ENCODE measurements at regions not wholly inside any gene's neighbourhood (a gene's known extent, or its start where the extent isn't known, plus 50 kb on each side); places are given as distances from the start of the nearest gene placed in this dataset.

DNA sequence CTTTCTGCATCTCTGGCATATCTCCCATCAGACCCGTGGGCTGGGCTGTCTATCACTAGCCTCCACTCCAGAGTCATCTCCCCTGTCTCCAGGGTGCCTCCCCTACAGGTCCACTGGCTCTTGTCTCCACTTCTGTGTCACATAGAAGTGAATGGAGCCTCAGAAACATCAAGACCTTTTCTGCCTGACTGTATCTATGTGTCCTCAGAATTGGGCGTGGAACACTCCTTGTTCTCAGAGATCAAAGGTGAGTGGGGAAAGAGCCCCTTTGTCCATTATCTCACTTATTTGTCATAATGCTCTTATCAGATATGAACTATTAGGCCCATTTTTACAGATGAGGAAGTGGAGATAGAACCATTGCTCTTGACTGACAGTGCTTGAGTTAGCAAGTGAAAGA lies 211.0 kb downstream of the CYRIA start (continued):
- no peak for TF ChIP-seq SP1 (IDR thresholded peaks at IDR 0.05; ENCODE audit: low read depth, low read length)
- TF ChIP-seq, protein P1, sequence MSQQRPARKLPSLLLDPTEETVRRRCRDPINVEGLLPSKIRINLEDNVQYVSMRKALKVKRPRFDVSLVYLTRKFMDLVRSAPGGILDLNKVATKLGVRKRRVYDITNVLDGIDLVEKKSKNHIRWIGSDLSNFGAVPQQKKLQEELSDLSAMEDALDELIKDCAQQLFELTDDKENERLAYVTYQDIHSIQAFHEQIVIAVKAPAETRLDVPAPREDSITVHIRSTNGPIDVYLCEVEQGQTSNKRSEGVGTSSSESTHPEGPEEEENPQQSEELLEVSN (IDR thresholded peaks at IDR 0.05): no peak
- no peak for TF ChIP-seq GTF2F1 (IDR thresholded peaks at IDR 0.05; ENCODE audit: borderline replicate concordance, low read depth, low read length)
- TF ChIP-seq, protein P2, sequence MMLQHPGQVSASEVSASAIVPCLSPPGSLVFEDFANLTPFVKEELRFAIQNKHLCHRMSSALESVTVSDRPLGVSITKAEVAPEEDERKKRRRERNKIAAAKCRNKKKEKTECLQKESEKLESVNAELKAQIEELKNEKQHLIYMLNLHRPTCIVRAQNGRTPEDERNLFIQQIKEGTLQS (IDR thresholded peaks at IDR 0.05; ENCODE audit: insufficient read depth, low read depth, low read length): no peak
- no peak for TF ChIP-seq POU5F1 (IDR thresholded peaks at IDR 0.05; ENCODE audit: low read depth, low read length)

All from H1 (cell line).